ENCODE measurements at regions not wholly inside any gene's neighbourhood (a gene's known extent, or its start where the extent isn't known, plus 50 kb on each side); places are given as distances from the start of the nearest gene placed in this dataset.

GRCh38 chr2:95730813-95731212 lies 139.0 kb downstream of the TRIM43 start:
- no peak overlapping the region for H3K27ac ChIP-seq
- DNase-seq (ENCODE audit: low read depth in 1 of 2, low spot score in 1 of 2): no peak
- H3K4me2 ChIP-seq: no peak overlapping the region
- ChIA-PET POLR2A (no interaction called here), CTCF (no interaction called here)
- H3K4me3 ChIP-seq: no peak overlapping the region
- H3K9me3 ChIP-seq: no peaks in the 10 kb centered on the region; the same call in 2 of the 3 replicates
- no peak for TF ChIP-seq CBX2 (IDR thresholded peaks at IDR 0.05; ENCODE audit: borderline replicate concordance, low read depth)
- TF ChIP-seq ZFP36 (IDR thresholded peaks at IDR 0.05; ENCODE audit: borderline replicate concordance, partially characterized antibody): no peak
- no peak for TF ChIP-seq EHMT2 (IDR thresholded peaks at IDR 0.05; ENCODE audit: low read depth)
- no peak for TF ChIP-seq MAZ (IDR thresholded peaks at IDR 0.05; ENCODE audit: borderline replicate concordance, low read depth, low read length)
- no peak for TF ChIP-seq ZNF302 (CRISPR knock-in tag; IDR thresholded peaks at IDR 0.05)
- TF ChIP-seq HEYL (CRISPR knock-in tag; IDR thresholded peaks at IDR 0.05): no peak
- TF ChIP-seq CHD4 (IDR thresholded peaks at IDR 0.05; ENCODE audit: borderline replicate concordance): no peak
- no peak for TF ChIP-seq MYC (IDR thresholded peaks at IDR 0.05; ENCODE audit: borderline replicate concordance, low read length)
- TF ChIP-seq FOXS1 (CRISPR knock-in tag; IDR thresholded peaks at IDR 0.05): no peak
- TF ChIP-seq PHF8 (IDR thresholded peaks at IDR 0.05; ENCODE audit: borderline replicate concordance, low read depth): no peak
- TF ChIP-seq JUNB (IDR thresholded peaks at IDR 0.05): no peak
- TF ChIP-seq TFCP2L1 (CRISPR knock-in tag; IDR thresholded peaks at IDR 0.05): no peak
- no peak for TF ChIP-seq NR3C1 (IDR thresholded peaks at IDR 0.05)
- no peaks in the 10 kb centered on the region for H3K4me1 ChIP-seq
- peak in 1 of 2 experiments; percentile 30; a peak in 1 of 6 replicates for ATAC-seq
- FAIRE-seq: no peak
- 53% methylated on average over 9 of the region's 9 CpGs for WGBS (ENCODE audit: missing lambda C conversion rate)

- DNase-seq (ENCODE audit: low read depth in 1 of 2, low spot score in 1 of 2) (no peak), FAIRE-seq (no peak), ATAC-seq (no peak)
- POLR2A ChIA-PET: no interaction called here
- WGBS (ENCODE audit: missing lambda C conversion rate): 40% methylated on average over 8 of the region's 8 CpGs
- Histone ChIP-seq H3K4me2 (no peak overlapping the region), H3K4me1 (no peaks in the 10 kb centered on the region), H3K4me3 (no peak overlapping the region), H3K9me3 (no peaks in the 10 kb centered on the region; the same call in 2 of the 3 replicates), H3K27ac (no peak overlapping the region)
- CTCF ChIA-PET: interaction anchor here (2.5 kb wide), 1 partner anchor 346 kb away, joined by 10 read pairs; no protein-coding TSS in a partner anchor
- TF ChIP-seq ZFP36 (IDR thresholded peaks at IDR 0.05; ENCODE audit: borderline replicate concordance, partially characterized antibody) (no peak), ELK1 (IDR thresholded peaks at IDR 0.05; ENCODE audit: low read depth, low read length) (no peak), HEYL (CRISPR knock-in tag; IDR thresholded peaks at IDR 0.05) (no peak), HMGXB4 (CRISPR knock-in tag; IDR thresholded peaks at IDR 0.05; ENCODE audit: borderline replicate concordance) (no peak), RCOR1 (IDR thresholded peaks at IDR 0.05; ENCODE audit: low read depth, low read length) (no peak), FOSL2 (IDR thresholded peaks at IDR 0.05) (no peak), FOSL2 (CRISPR knock-in tag; IDR thresholded peaks at IDR 0.05) (no peak), NPAS2 (CRISPR knock-in tag; IDR thresholded peaks at IDR 0.05; ENCODE audit: borderline replicate concordance) (no peak), RFX5 (IDR thresholded peaks at IDR 0.05) (no peak), REST (IDR thresholded peaks at IDR 0.05) (no peak), CHD4 (IDR thresholded peaks at IDR 0.05; ENCODE audit: borderline replicate concordance) (no peak), SMC3 (IDR thresholded peaks at IDR 0.05) (no peak), MAX (IDR thresholded peaks at IDR 0.05) (no peak), FOSB (CRISPR knock-in tag; IDR thresholded peaks at IDR 0.05) (no peak)
Observed at GRCh38 chr2:95734976-95735890, 143.4 kb downstream of the TRIM43 start.
